Right lobe of liver (tissue), 4 donors: ENCODE measurements at regions not wholly inside any gene's neighbourhood (a gene's known extent, or its start where the extent isn't known, plus 50 kb on each side); places are given as distances from the start of the nearest gene placed in this dataset.

Experiments
- POLR2A ChIP-seq: fragments of 450-650 bp; IDR thresholded peaks from one replicate; pipeline ENCODE4 v1.6.1; 2017; ENCODE audit warnings: antibody characterized with exemption, mild to moderate bottlenecking
- TF ChIP-seq, protein P1 (sequence below), 4 donors: fragments of 200-600 bp in 3 of 4; fragments of 450-650 bp in 1 of 4; IDR thresholded peaks; one replicate each; pipeline versions ENCODE4 v1.5.1 to v1.8.0; 2016 to 2022; ENCODE audit warnings: antibody characterized with exemption in 4 of 4, mild to moderate bottlenecking in 2 of 4
- donor health status: DM: no; HTN: no; CAD: no.
- donor health status: DM: no; HTN: no; CAD: no.
- donor health status: DM: no; HTN: yes; CAD: no.

DNA sequence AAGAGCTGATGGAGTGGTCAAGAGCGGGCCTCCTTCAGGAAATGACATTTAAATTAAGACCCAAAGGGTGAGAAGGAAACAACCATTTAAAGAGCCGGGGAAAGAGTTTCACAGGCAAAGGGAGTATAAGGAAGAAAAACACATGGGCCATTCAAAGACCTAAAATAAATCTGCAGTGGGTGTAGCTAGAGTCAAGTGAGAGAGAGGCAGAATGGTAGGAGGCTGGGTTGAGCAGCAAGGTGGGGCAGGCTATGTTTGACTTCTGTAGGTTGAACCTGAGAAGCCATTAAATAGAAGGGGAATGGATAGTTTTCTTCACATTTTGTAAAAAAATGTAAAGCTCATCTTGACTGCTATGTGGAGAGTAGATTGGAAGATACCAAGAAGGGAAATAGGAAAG is 183.8 kb downstream of the LACC1 start:
- no peak for TF ChIP-seq POLR2A
- TF ChIP-seq, protein P1, sequence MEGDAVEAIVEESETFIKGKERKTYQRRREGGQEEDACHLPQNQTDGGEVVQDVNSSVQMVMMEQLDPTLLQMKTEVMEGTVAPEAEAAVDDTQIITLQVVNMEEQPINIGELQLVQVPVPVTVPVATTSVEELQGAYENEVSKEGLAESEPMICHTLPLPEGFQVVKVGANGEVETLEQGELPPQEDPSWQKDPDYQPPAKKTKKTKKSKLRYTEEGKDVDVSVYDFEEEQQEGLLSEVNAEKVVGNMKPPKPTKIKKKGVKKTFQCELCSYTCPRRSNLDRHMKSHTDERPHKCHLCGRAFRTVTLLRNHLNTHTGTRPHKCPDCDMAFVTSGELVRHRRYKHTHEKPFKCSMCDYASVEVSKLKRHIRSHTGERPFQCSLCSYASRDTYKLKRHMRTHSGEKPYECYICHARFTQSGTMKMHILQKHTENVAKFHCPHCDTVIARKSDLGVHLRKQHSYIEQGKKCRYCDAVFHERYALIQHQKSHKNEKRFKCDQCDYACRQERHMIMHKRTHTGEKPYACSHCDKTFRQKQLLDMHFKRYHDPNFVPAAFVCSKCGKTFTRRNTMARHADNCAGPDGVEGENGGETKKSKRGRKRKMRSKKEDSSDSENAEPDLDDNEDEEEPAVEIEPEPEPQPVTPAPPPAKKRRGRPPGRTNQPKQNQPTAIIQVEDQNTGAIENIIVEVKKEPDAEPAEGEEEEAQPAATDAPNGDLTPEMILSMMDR (IDR thresholded peaks at IDR 0.05) = no peak
